HUES48 (cell line): ENCODE measurements at regions not wholly inside any gene's neighbourhood (a gene's known extent, or its start where the extent isn't known, plus 50 kb on each side); places are given as distances from the start of the nearest gene placed in this dataset.

Experiments used
- H3K27ac ChIP-seq: one replicate; pipeline ENCODE4 v1.7.0; 2013; ENCODE audit warnings: low read depth, low read length, inconsistent platforms
- H3K27me3 ChIP-seq: 2 replicates; pipeline ENCODE4 v1.6.1; 2013; ENCODE audit warnings: mild to moderate bottlenecking, low read length; ENCODE audit not compliant: control insufficient read depth, insufficient read depth
- H3K36me3 ChIP-seq: 2 replicates; pipeline ENCODE4 v1.6.1; 2013; ENCODE audit warnings: low read length; ENCODE audit not compliant: control insufficient read depth, insufficient read depth
- H3K4me1 ChIP-seq: 2 replicates; pipeline ENCODE4 v1.6.1; 2013; ENCODE audit warnings: mild to moderate bottlenecking, low read length; ENCODE audit not compliant: control insufficient read depth, insufficient read depth
- H3K4me3 ChIP-seq: 2 replicates; pipeline ENCODE4 v1.5.1; 2013; ENCODE audit warnings: mild to moderate bottlenecking, low read depth, low read length
- H3K9ac ChIP-seq: 2 replicates; pipeline ENCODE4 v1.6.1; 2013; ENCODE audit warnings: mild to moderate bottlenecking, low read depth, low read length, moderate library complexity
- H3K9me3 ChIP-seq: 2 replicates; pipeline ENCODE4 v1.6.1; 2013; ENCODE audit warnings: low read length; ENCODE audit not compliant: control insufficient read depth, insufficient read depth

DNA sequence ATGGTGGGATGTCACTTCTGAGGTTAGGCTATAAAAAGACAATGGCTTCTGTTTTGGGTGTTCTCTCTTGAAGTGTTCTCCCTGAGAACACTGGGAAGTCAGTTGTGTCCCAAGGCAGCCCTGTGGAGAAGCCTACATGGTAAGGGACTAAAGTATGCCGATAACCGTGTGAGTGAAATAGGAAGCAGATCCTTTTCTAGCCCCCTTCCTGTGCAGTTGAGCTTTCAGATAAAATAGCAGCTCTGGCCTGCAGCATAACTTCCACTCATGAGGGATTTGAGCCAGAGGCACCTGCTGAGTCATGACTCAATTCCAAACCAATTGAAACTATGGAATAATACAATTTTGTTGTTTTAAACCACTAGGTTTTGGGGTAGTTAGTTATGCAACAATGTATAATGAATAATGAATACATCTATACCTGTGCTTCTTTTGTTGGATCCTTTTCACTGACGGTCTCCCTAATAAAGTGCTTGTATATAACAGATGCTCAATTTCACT lies 241.6 kb downstream of the TFAP2B start:
- H3K9ac ChIP-seq: no peak overlapping the region
- 0 out of 2 replicates have a peak, but pooled peaks cover 6% of the 10 kb centered on the region for H3K4me1 ChIP-seq
- H3K36me3 ChIP-seq: no peaks in the 10 kb centered on the region
- H3K4me3 ChIP-seq: no peak overlapping the region
- no peaks in the 10 kb centered on the region for H3K9me3 ChIP-seq
- no peak overlapping the region for H3K27ac ChIP-seq
- no peaks in the 10 kb centered on the region for H3K27me3 ChIP-seq

DNA sequence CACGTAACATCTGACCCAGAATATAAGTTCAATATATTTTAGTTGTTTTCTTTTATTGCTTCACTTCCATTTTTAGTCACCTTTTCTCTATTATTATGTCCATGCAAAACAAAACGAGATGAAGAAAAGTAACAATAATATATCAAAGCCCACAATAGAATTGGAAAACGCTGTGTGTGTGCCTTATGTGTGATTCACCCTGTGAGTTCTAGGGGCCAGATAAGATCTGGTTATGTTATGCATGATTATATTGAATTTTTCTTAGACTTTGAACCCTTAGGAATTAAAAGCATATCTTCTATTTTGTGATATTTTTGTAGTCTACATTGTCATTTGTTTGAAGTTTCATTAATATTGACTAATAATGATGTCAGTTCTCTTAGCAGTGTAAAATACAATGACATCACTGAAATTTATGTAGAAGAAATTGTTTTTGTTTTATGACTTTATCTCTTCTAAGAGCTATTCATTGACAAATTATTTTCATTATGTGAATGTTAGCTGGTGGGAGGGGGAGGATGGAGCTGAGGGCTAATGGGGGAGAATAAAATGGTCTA lies 243.6 kb downstream of the TFAP2B start:
- no peaks in the 10 kb centered on the region for H3K27me3 ChIP-seq
- no peaks in the 10 kb centered on the region for H3K36me3 ChIP-seq
- H3K4me3 ChIP-seq: no peak overlapping the region
- no peaks in the 10 kb centered on the region for H3K9me3 ChIP-seq
- no peak overlapping the region for H3K27ac ChIP-seq
- 0 out of 2 replicates have a peak, but pooled peaks cover 6% of the 10 kb centered on the region for H3K4me1 ChIP-seq
- H3K9ac ChIP-seq: no peak overlapping the region

DNA sequence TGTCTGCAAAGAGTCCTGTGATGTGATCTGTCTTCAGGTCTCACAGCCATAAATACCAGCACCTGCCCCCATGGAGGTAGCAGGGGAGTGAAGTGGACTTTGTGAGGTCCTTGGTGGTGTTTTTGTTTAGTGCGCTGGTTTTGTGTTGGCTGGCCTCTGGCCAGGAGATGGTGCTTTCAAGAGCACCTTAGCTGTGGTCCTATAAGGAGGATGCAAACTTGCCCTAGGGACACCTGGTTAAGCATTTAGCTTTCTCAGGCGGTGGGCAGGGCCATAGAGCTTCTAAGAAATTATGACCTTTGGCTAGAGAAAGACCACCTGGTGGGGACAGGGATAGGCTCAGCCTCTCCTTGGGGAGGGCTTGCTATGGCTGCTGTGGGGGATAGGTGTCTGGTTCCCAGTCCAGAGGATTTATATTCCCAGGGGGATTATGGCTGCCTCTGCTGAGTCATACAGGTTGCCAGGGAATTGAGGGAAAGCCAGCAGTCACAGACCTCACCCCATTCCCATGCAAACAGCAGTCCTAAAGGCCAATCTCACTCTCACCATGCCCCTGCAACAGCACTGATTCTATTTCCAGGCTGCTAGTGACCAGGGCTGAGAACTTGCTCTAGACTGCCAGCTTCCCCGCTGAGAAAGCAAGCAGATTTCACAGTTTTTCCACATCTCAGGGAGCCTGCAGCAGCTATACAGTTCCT lies 259.3 kb downstream of the TFAP2B start:
- peak overlapping the region; percentile 54 for H3K27ac ChIP-seq
- no peaks in the 10 kb centered on the region for H3K4me1 ChIP-seq

DNA sequence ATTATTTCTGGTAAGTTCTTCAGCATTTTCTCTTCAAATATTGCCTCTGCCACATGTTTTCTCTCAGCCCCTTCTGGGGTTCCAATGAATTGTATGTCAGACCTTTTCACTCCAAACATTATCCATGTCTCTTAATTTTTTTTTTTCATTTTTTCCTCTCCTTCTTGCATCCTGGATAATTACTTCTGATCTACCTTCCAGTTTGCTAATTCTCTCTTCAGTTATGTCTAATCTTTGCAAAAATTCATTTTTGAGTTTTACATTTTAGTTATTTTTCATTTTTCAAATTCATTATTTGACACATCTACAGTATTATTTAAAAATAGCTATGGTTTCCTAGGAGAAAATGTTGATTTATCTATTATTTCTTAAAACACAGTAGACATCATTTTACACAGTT lies 271.7 kb downstream of the TFAP2B start:
- Histone ChIP-seq H3K36me3 (no peaks in the 10 kb centered on the region), H3K27ac (no peak overlapping the region), H3K27me3 (no peaks in the 10 kb centered on the region), H3K4me3 (no peak overlapping the region), H3K9ac (no peak overlapping the region), H3K9me3 (no peaks in the 10 kb centered on the region), H3K4me1 (no peaks in the 10 kb centered on the region)

More for the DNA sequence above, 259.3 kb downstream of the TFAP2B start:
- H3K9ac ChIP-seq: no peak overlapping the region
- H3K4me3 ChIP-seq: no peak overlapping the region
- H3K27me3 ChIP-seq: no peaks in the 10 kb centered on the region
- no peaks in the 10 kb centered on the region for H3K36me3 ChIP-seq
- H3K9me3 ChIP-seq: no peaks in the 10 kb centered on the region

DNA sequence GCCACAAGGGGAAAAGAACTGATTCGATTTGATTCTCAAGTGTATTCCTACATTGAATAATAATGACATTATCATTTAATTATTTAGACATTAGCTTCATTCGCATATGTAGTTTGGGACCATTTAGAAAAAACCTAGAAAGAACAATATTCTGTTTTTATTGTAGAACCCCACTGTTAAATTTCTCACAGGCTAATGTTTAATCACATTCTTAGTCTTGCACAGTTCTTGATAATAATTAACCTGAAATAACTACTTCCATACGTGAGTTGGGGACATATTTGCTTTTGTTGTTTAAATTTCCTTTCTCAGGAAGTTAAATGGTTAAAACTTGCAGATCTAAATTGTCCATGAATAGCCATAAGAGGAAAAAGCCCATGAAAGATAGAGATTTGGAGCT lies 275.2 kb downstream of the TFAP2B start:
- Histone ChIP-seq H3K9me3 (no peaks in the 10 kb centered on the region), H3K4me1 (no peaks in the 10 kb centered on the region), H3K27me3 (no peaks in the 10 kb centered on the region), H3K4me3 (no peak overlapping the region), H3K36me3 (no peaks in the 10 kb centered on the region), H3K9ac (no peak overlapping the region), H3K27ac (no peak overlapping the region)

DNA sequence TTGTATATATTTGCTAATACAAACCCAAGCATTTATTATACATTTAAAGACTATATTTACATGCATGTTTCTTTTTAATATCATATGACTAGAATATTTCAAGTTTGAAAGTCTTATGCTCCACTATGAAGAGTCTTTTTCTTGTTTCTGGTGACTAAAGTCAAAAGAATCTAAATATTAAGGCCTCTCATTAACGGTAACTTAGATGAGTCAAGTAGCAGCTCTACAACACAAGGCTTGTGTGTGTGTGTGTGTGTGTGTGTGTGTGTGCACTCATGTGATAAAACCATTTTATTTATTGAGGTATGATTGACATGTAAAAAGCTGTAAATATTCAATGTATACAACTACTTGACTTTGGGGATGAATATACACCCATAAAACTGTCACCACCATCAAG lies 275.6 kb downstream of the TFAP2B start:
- H3K27ac ChIP-seq: no peak overlapping the region
- H3K27me3 ChIP-seq: no peaks in the 10 kb centered on the region

DNA sequence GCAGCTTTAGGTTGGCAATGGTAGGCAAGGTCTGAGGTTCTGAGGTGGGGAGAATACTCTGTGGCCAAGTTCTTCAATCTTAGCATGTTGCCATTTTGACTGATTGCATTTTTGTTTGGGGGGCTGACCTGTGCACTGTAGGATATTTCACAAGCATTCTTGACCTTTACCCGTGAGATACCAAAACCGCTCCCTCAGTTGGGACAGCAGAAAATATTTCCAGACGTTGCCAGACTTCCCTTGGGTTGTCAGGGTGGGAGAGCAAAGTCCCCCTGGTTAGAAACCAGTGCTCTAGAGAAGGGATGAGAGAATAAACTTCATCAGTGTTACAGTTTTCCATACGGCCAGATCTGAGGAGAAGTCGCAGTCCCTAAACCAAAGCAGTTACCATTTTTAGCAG lies 279.6 kb downstream of the TFAP2B start:
- Histone ChIP-seq H3K4me3 (no peak overlapping the region), H3K4me1 (no peaks in the 10 kb centered on the region), H3K36me3 (no peaks in the 10 kb centered on the region), H3K9me3 (no peaks in the 10 kb centered on the region), H3K27me3 (no peaks in the 10 kb centered on the region), H3K27ac (no peak overlapping the region), H3K9ac (no peak overlapping the region)

More for the DNA sequence above, 275.6 kb downstream of the TFAP2B start:
- H3K36me3 ChIP-seq: no peaks in the 10 kb centered on the region
- no peaks in the 10 kb centered on the region for H3K4me1 ChIP-seq
- H3K9ac ChIP-seq: no peak overlapping the region
- no peak overlapping the region for H3K4me3 ChIP-seq
- H3K9me3 ChIP-seq: no peaks in the 10 kb centered on the region

DNA sequence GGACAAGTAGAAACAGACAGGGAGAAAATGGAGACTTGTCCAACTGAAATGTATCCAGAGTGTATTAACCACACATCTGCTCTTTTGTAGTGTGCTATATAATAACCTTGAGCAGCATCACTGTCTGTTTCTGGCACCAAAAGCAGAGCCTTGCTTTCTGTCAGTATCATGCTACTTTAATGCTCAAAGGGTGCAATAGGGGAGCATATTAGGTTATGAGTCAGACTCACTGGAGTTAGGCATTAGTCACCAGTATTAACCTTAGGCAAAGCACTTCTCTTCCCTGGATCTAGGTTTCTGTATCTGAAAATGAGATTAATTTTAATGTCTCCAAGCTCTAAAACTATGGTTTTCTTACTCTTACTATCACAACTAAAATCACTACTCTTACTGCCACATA lies 280.1 kb downstream of the TFAP2B start:
- no peaks in the 10 kb centered on the region for H3K4me1 ChIP-seq
- no peak overlapping the region for H3K4me3 ChIP-seq
- H3K36me3 ChIP-seq: no peaks in the 10 kb centered on the region
- H3K9me3 ChIP-seq: no peaks in the 10 kb centered on the region
- no peak overlapping the region for H3K27ac ChIP-seq
- H3K9ac ChIP-seq: no peak overlapping the region
- no peaks in the 10 kb centered on the region for H3K27me3 ChIP-seq

DNA sequence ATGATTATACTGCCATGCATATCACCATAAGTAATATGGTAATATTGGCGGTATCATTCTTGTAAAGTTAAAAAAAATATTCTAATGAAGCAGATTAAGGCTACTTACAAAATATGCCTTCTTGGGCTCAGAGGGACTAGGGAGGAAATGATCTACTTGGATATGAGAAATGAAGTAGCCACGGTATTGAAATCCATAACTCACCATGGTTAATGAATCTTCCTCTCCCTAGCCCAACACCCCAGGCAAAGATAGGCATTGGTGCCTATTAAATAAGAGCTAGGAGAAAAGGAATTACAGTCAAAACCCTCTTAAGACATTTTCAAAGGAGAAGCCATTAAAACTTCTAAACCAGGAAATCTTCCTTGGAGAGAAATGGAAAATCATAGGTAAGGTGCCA lies 280.5 kb downstream of the TFAP2B start:
- Histone ChIP-seq H3K27me3 (no peaks in the 10 kb centered on the region), H3K4me1 (no peaks in the 10 kb centered on the region), H3K9me3 (no peaks in the 10 kb centered on the region), H3K9ac (no peak overlapping the region), H3K4me3 (no peak overlapping the region), H3K27ac (no peak overlapping the region), H3K36me3 (no peaks in the 10 kb centered on the region)

DNA sequence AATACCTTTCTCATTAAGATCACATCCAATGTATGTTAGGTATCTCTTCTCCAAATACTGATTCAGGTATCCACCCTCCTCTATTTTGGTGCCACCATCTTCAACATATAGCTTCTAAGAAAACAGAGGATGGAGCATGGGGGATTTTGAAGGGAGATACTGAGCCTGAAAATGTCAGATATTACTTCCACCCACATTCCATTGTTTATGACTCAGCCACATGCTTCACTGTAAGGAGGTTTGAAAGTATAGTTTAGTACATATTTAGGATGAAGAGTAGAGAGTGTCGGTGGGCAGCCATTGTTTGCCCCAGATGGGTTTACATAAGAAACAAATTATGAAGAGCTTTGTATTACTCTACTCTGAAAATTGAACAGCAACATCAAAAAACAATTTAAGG lies 286.7 kb downstream of the TFAP2B start:
- Histone ChIP-seq H3K4me1 (no peaks in the 10 kb centered on the region), H3K27ac (no peak overlapping the region), H3K4me3 (no peak overlapping the region), H3K36me3 (no peaks in the 10 kb centered on the region), H3K9me3 (no peaks in the 10 kb centered on the region), H3K9ac (no peak overlapping the region), H3K27me3 (no peaks in the 10 kb centered on the region)

DNA sequence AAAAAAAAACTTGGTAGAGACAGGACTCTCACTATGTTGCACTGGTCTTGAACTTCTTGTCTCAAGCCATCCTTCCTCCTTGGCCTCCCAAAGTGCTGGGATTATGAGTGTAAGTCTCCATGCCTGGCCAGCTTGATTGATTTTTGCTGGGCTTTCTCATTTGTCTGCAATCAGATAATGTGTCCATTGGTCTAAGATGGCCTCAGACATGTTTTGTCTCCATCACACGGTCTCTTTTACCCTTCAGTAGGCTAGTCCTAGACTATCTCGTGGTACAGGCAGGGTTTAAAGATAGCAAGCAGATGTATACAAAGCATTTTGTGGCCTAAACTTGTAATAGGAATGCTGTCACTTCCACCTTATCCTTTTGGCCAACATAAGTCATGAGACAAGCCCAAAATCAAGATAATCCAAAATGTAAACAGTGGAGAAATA lies 289.1 kb downstream of the TFAP2B start:
- H3K4me3 ChIP-seq: no peak overlapping the region
- no peak overlapping the region for H3K9ac ChIP-seq
- H3K36me3 ChIP-seq: no peaks in the 10 kb centered on the region
- no peak overlapping the region for H3K27ac ChIP-seq
- no peaks in the 10 kb centered on the region for H3K9me3 ChIP-seq
- H3K27me3 ChIP-seq: no peaks in the 10 kb centered on the region
- H3K4me1 ChIP-seq: no peaks in the 10 kb centered on the region
